ENCODE measurements at regions not wholly inside any gene's neighbourhood (a gene's known extent, or its start where the extent isn't known, plus 50 kb on each side); places are given as distances from the start of the nearest gene placed in this dataset.

DNA sequence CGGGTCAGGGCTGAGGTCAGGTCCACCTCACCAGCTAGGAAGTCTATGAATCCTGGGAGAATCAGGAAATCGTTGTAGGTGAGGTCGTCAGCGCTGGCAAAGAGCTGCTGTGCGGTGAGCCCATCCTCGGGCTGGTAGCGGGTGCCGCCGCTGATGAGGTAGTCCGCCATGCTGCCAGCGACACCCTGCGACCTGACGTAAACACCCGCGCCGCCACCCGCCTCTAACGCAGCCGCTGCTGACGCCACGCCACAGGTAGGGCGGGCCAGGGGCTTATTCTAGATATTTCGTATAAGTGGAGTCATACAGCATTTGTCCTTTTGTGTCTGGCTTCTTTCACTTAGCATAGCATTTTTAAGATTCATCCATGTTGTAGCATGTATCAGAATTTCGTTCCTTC is 220.2 kb upstream of the ATP6AP2 start:
- H3K4me3 ChIP-seq, result no peak overlapping the region
- DNase-seq (ENCODE audit: extremely low spot score), result no peak
- H3K9me3 ChIP-seq, result peaks cover 0 to 13% (median 0%) of the 10 kb centered on the region in 4 donors
- TF ChIP-seq POLR2A (IDR thresholded peaks at IDR 0.05; ENCODE audit: low read depth) (no peak), EP300 (IDR thresholded peaks at IDR 0.05) (no peak), POLR2AphosphoS5 (IDR thresholded peaks at IDR 0.05) (no peak), CTCF (IDR thresholded peaks at IDR 0.05) (no peak)
- H3K27ac ChIP-seq (replicated peaks in 1 of 4), result no peak overlapping the region
- H3K4me1 ChIP-seq, result no peaks in the 10 kb centered on the region
- no peaks in the 10 kb centered on the region for H3K27me3 ChIP-seq
- 92% methylated on average over 24 of the region's 24 CpGs for WGBS
- no peaks in the 10 kb centered on the region for H3K36me3 ChIP-seq
- intact Hi-C loops (cut with DNase I), result no loop called here

- peaks cover 0 to 6% (median 0%) of the 10 kb centered on the region in 4 donors for H3K9me3 ChIP-seq
- H3K36me3 ChIP-seq, result no peaks in the 10 kb centered on the region
- no peaks in the 10 kb centered on the region for H3K4me1 ChIP-seq
- no peak overlapping the region for H3K27ac ChIP-seq (replicated peaks in 1 of 4)
- no peak overlapping the region for H3K4me3 ChIP-seq
- TF ChIP-seq EP300 (IDR thresholded peaks at IDR 0.05) (no peak), POLR2A (IDR thresholded peaks at IDR 0.05; ENCODE audit: low read depth) (no peak), CTCF (IDR thresholded peaks at IDR 0.05) (no peak), POLR2AphosphoS5 (IDR thresholded peaks at IDR 0.05) (no peak)
- WGBS, result 94% methylated on average over 16 of the region's 17 CpGs
- intact Hi-C loops (cut with DNase I), result no loop called here
- H3K27me3 ChIP-seq, result no peaks in the 10 kb centered on the region
- no peak for DNase-seq (ENCODE audit: extremely low spot score)
Measured at GRCh38 chrX:40359593-40359992, 221.2 kb upstream of the ATP6AP2 start.

- TF ChIP-seq CTCF (IDR thresholded peaks at IDR 0.05) (no peak), EP300 (IDR thresholded peaks at IDR 0.05) (no peak), POLR2A (IDR thresholded peaks at IDR 0.05; ENCODE audit: low read depth) (no peak), POLR2AphosphoS5 (IDR thresholded peaks at IDR 0.05) (no peak)
- Histone ChIP-seq H3K9me3 (no peaks in the 10 kb centered on the region), H3K4me1 (no peaks in the 10 kb centered on the region), H3K27ac (replicated peaks in 1 of 4) (no peak overlapping the region), H3K36me3 (no peaks in the 10 kb centered on the region), H3K27me3 (no peaks in the 10 kb centered on the region), H3K4me3 (no peak overlapping the region)
- intact Hi-C loops (cut with DNase I), result no loop called here
- no peak for DNase-seq (ENCODE audit: extremely low spot score)
- WGBS, result 93% methylated on average over 13 of the region's 15 CpGs
Measured at GRCh38 chrX:40358994-40359393, 221.8 kb upstream of the ATP6AP2 start.

GRCh38 chrX:40349251-40349650 is 231.5 kb upstream of the ATP6AP2 start:
- DNase-seq (ENCODE audit: extremely low spot score), result no peak
- 80% methylated on average over 2 of the region's 2 CpGs for WGBS
- Histone ChIP-seq H3K27me3 (no peaks in the 10 kb centered on the region), H3K4me3 (no peak overlapping the region), H3K36me3 (no peaks in the 10 kb centered on the region), H3K4me1 (no peaks in the 10 kb centered on the region), H3K27ac (replicated peaks in 1 of 4) (no peak overlapping the region), H3K9me3 (peaks cover 0 to 28% (median 0%) of the 10 kb centered on the region in 4 donors)
- intact Hi-C loops (cut with DNase I), result no loop called here
- no peak for TF ChIP-seq EP300 (IDR thresholded peaks at IDR 0.05)
- no peak for TF ChIP-seq CTCF (IDR thresholded peaks at IDR 0.05)
- no peak for TF ChIP-seq POLR2A (IDR thresholded peaks at IDR 0.05; ENCODE audit: low read depth)
- TF ChIP-seq POLR2AphosphoS5 (IDR thresholded peaks at IDR 0.05), result no peak

DNA sequence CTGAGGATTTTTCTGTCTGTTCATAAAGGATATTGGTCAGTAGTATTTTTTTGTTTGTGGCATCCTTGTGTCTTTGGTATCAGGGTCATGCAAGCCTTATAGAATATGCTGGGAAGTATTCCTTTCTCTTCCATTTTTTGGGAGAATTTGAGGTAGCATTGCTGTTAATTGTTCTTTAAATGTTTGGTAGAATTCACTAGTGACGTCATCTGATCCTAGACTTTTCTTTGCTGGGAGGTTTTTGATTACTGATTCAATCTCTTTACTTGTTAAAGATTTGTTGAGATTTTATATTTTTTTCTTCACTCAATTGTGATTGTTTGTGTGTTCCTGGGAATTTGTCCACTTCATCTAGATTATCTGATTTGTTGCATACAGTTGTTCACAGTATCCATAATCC is 234.4 kb upstream of the ATP6AP2 start:
- Histone ChIP-seq H3K9me3 (peaks cover 0 to 24% (median 0%) of the 10 kb centered on the region in 4 donors), H3K4me1 (no peaks in the 10 kb centered on the region), H3K27ac (replicated peaks in 1 of 4) (no peak overlapping the region), H3K4me3 (no peak overlapping the region), H3K36me3 (no peaks in the 10 kb centered on the region), H3K27me3 (no peaks in the 10 kb centered on the region)
- TF ChIP-seq POLR2AphosphoS5 (IDR thresholded peaks at IDR 0.05), result no peak
- TF ChIP-seq CTCF (IDR thresholded peaks at IDR 0.05), result no peak
- no peak for TF ChIP-seq EP300 (IDR thresholded peaks at IDR 0.05)
- no peak for TF ChIP-seq POLR2A (IDR thresholded peaks at IDR 0.05; ENCODE audit: low read depth)
- DNase-seq (ENCODE audit: extremely low spot score), result no peak
- WGBS, result 71% methylated on average over 1 of the region's 1 CpG
- intact Hi-C loops (cut with DNase I), result no loop called here

Measured in esophagus muscularis mucosa (tissue), 4 donors.